ENCODE measurements at regions not wholly inside any gene's neighbourhood (a gene's known extent, or its start where the extent isn't known, plus 50 kb on each side); places are given as distances from the start of the nearest gene placed in this dataset.

- TF ChIP-seq CTCF (IDR thresholded peaks at IDR 0.05) (no peak), ZFX (IDR thresholded peaks at IDR 0.05; ENCODE audit: borderline replicate concordance) (no peak)
Measured at GRCh38 chr18:30361864-30362540, 680.5 kb downstream of the DSC3 start.
